GM12865 (cell line): ENCODE measurements at regions not wholly inside any gene's neighbourhood (a gene's known extent, or its start where the extent isn't known, plus 50 kb on each side); places are given as distances from the start of the nearest gene placed in this dataset.

Experiments
- DNase-seq: peaks from one replicate; pipeline ENCODE4 v3.0.0; 2010; ENCODE audit warnings: low read depth
- H3K4me3 ChIP-seq: 2 replicates; pipeline ENCODE4 v1.5.1; 2011; ENCODE audit warnings: mild to moderate bottlenecking, low read depth, low read length, control low read depth
- TF ChIP-seq, protein P1 (sequence below): IDR thresholded peaks from 2 replicates; pipeline ENCODE4 v1.5.1; 2011; ENCODE audit warnings: low read length, control low read depth, low read depth, inconsistent platforms; ENCODE audit not compliant: insufficient read depth; ENCODE audit errors: missing control alignments

DNA sequence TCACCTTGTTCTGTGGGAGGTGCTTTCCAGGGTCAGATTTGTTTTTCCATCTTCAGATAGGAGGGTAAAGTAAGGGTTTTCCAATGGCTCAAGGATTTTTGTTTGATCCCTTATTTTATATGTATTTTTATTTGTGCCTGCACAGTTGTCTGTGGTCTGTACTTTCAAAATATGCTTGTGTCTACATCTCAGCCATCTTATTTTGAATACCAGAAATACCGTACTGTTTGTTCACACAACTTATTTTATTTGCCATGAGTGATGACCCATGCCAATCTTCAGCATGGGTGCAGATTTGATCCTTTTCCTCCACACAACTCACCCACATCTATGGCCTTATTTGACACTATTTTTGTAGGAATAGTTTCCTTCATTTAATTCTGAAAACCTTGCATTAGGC lies 72.2 kb upstream of the PTCHD4 start:
- TF ChIP-seq, protein P1, sequence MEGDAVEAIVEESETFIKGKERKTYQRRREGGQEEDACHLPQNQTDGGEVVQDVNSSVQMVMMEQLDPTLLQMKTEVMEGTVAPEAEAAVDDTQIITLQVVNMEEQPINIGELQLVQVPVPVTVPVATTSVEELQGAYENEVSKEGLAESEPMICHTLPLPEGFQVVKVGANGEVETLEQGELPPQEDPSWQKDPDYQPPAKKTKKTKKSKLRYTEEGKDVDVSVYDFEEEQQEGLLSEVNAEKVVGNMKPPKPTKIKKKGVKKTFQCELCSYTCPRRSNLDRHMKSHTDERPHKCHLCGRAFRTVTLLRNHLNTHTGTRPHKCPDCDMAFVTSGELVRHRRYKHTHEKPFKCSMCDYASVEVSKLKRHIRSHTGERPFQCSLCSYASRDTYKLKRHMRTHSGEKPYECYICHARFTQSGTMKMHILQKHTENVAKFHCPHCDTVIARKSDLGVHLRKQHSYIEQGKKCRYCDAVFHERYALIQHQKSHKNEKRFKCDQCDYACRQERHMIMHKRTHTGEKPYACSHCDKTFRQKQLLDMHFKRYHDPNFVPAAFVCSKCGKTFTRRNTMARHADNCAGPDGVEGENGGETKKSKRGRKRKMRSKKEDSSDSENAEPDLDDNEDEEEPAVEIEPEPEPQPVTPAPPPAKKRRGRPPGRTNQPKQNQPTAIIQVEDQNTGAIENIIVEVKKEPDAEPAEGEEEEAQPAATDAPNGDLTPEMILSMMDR: no peak
- no peak for DNase-seq
- no peak overlapping the region for H3K4me3 ChIP-seq

DNA sequence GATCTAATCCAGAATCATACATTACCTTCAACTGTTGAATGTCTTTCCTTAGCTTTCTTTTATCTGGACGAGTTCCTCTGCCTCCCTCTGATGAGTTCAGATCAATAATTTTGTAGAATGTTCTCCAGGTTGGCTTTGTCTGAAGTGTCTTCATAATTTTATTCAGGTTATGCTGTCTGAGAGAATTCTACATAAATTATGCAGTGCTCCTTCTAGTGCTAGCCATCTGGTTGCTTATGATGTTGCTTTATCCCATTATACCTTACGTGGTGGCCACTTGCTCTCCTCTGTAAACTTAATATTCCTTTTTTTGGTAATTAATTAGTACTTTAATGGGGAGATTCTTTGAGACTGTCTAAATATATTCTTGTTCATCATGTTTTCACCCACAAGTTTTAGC lies 67.7 kb upstream of the PTCHD4 start:
- TF ChIP-seq, protein P1: no peak
- DNase-seq: no peak
- H3K4me3 ChIP-seq: no peak overlapping the region

DNA sequence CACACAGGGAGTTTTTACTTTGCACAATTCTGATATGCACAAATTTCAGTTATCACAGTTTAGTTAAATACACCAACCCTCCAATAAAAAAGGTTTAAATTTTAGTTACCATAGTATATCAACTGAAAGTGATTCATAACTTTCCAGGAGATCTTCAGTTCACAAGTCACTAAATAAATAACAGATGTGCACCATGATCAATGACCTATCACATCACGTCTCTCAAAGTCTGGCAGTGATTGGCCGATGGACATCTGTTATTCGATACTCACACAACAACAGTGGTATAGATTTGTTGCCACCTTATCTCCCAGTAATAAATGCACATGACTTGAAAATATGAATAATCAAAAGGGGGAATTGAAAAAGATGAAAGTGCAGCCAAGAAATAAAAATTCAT lies 66.8 kb upstream of the PTCHD4 start:
- TF ChIP-seq, protein P1: no peak
- H3K4me3 ChIP-seq: no peak overlapping the region
- no peak for DNase-seq

DNA sequence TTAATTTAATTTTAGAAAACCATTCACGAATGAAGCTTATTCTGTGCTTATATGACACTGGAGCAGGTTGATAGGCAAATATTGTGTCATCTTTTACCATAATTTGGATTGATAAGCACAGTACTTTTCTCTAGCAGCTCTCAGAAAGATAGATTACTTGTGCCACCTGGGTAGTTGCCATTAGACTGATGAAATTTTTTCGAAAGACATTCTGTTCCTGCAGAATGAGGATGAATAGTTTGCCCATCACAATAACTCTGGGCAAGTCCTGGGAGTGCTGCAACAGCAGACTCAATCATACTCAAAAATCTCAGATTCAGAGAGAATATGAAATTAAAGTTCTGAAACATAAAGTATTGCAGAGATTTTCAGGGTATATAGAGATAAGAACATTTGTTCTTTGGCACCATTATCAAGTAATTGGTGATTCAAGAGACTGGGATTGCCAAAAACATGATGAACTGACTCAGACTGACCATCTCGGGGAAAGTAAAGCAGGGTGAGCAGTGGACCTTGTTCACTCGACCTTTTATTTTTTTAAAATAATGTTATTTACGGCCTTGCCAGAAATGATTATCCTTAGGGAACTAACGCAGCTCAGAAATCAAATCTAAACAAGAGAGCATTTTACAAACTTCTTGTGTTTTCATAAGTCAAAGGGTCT lies 65.8 kb upstream of the PTCHD4 start:
- H3K4me3 ChIP-seq: no peak overlapping the region
- DNase-seq: no peak
- TF ChIP-seq, protein P1: no peak

DNA sequence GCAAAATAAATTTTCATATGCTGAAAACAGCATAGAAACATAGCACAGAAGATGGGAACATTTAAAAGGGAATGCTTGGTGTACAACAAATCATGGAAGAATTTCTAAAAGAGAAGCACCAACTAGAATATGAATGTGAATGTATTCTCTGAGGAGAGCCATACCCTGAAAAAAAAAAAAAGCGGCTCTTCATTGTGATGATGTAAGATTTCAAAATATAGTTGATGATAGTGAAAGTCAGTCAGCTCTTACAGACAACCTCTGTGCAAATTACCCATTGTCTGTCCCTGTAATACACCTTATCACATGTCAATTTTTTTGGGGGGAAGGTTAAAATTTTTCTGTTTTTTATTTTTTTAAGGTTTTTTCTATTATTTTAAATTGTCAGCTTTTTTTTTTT lies 58.6 kb upstream of the PTCHD4 start:
- TF ChIP-seq, protein P1: no peak
- no peak for DNase-seq
- H3K4me3 ChIP-seq: no peak overlapping the region
